ENCODE measurements at regions not wholly inside any gene's neighbourhood (a gene's known extent, or its start where the extent isn't known, plus 50 kb on each side); places are given as distances from the start of the nearest gene placed in this dataset.

- POLR2A ChIA-PET, result no interaction called here
- H3K4me1 ChIP-seq (ENCODE audit: control insufficient read depth, insufficient read depth, low read length), result no peaks in the 10 kb centered on the region
- TF ChIP-seq REST (IDR thresholded peaks at IDR 0.05; ENCODE audit: insufficient read depth in 1 of 2, low read depth in 2 of 2, low read length in 1 of 2) (no peak), POLR2AphosphoS5 (IDR thresholded peaks at IDR 0.05; ENCODE audit: low read depth, low read length) (no peak), TCF7L2 (IDR thresholded peaks at IDR 0.05; ENCODE audit: low read depth, low read length) (no peak), SIN3A (IDR thresholded peaks at IDR 0.05; ENCODE audit: borderline replicate concordance, insufficient read depth, low read depth, low read length) (no peak), CTCF (IDR thresholded peaks at IDR 0.05) (no peak)
- H3K4me3 ChIP-seq (ENCODE audit: low read depth in 2 of 2, low read length in 2 of 2), result no peak overlapping the region
- DNase-seq (ENCODE audit: low read depth, low spot score) (no peak), ATAC-seq (no peak)
- H3K9me3 ChIP-seq (ENCODE audit: control insufficient read depth, insufficient read depth, low read depth, low read length), result no peaks in the 10 kb centered on the region; the same call in 1 of the 2 replicates
- no peaks in the 10 kb centered on the region for H3K27me3 ChIP-seq (ENCODE audit: control insufficient read depth, insufficient read depth, low read length)
- CTCF ChIA-PET, result no interaction called here
- BruUV-seq (replicated peaks), result no TSS peak
- no peak overlapping the region for H3K27ac ChIP-seq (ENCODE audit: low read length)
- intact Hi-C loops (cut with micrococcal nuclease; ENCODE audit: unreplicated experiment), result no loop called here
- in situ Hi-C loops (cut with HindIII; ENCODE audit: low pct_unique_long_range_greater_than_20kb, low sequenced_read_pairs), result no loop called here
- H3K36me3 ChIP-seq (ENCODE audit: control insufficient read depth, insufficient read depth, low read length), result no peaks in the 10 kb centered on the region
Measured at GRCh38 chr5:44225231-44226160, 163.7 kb downstream of the FGF10 start.

GRCh38 chr5:44199408-44199807, 189.8 kb downstream of the FGF10 start:
- Histone ChIP-seq H3K4me3 (ENCODE audit: low read depth in 2 of 2, low read length in 2 of 2) (no peak overlapping the region), H3K4me1 (ENCODE audit: control insufficient read depth, insufficient read depth, low read length) (no peaks in the 10 kb centered on the region), H3K9me3 (ENCODE audit: control insufficient read depth, insufficient read depth, low read depth, low read length) (no peaks in the 10 kb centered on the region; the same call in 1 of the 2 replicates), H3K27me3 (ENCODE audit: control insufficient read depth, insufficient read depth, low read length) (no peaks in the 10 kb centered on the region), H3K27ac (ENCODE audit: low read length) (no peak overlapping the region), H3K36me3 (ENCODE audit: control insufficient read depth, insufficient read depth, low read length) (no peaks in the 10 kb centered on the region)
- POLR2A ChIA-PET, result no interaction called here
- intact Hi-C loops (cut with micrococcal nuclease; ENCODE audit: unreplicated experiment) (no loop called here), in situ Hi-C loops (cut with HindIII; ENCODE audit: low pct_unique_long_range_greater_than_20kb, low sequenced_read_pairs) (no loop called here)
- ATAC-seq (no peak), DNase-seq (ENCODE audit: low read depth, low spot score) (no peak)
- CTCF ChIA-PET, result no interaction called here
- no peak for TF ChIP-seq POLR2AphosphoS5 (IDR thresholded peaks at IDR 0.05; ENCODE audit: low read depth, low read length)
- TF ChIP-seq SIN3A (IDR thresholded peaks at IDR 0.05; ENCODE audit: borderline replicate concordance, insufficient read depth, low read depth, low read length), result no peak
- TF ChIP-seq REST (IDR thresholded peaks at IDR 0.05; ENCODE audit: insufficient read depth in 1 of 2, low read depth in 2 of 2, low read length in 1 of 2), result no peak
- no peak for TF ChIP-seq TCF7L2 (IDR thresholded peaks at IDR 0.05; ENCODE audit: low read depth, low read length)
- no peak for TF ChIP-seq CTCF (IDR thresholded peaks at IDR 0.05)
- BruUV-seq (replicated peaks), result no TSS peak
